HG03103 (cell line): ENCODE measurements at regions not wholly inside any gene's neighbourhood (a gene's known extent, or its start where the extent isn't known, plus 50 kb on each side); places are given as distances from the start of the nearest gene placed in this dataset.

ENCODE experiments used
- ATAC-seq: cut with Tn5 transposase; IDR thresholded peaks from one replicate; pipeline ENCODE4 v1.9.1; 2021; ENCODE audit warnings: low read depth; ENCODE audit not compliant: unreplicated experiment

DNA sequence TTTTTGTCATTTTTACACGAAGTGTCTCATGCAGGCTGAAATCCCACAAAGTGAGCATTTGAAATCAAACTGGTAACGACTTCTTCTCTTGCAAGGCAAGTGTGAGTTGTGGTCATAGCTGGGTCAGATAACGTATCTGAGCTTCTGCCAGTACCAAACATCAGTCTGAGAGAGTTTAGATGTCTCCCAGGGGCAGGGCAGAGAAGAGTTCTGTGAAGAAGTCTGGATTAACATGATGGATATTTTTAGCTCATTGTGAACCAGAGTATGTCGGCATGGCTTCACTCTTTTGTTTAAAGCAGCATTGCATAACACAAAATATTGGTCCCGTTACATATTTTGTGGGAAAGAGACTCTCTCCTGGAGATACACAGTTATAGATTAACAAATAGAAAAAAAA lies 655.5 kb upstream of the KLHL29 start:
- ATAC-seq = no peak

GRCh38 chr2:22734373-22735045 lies 650.5 kb upstream of the KLHL29 start:
- ATAC-seq = no peak

DNA sequence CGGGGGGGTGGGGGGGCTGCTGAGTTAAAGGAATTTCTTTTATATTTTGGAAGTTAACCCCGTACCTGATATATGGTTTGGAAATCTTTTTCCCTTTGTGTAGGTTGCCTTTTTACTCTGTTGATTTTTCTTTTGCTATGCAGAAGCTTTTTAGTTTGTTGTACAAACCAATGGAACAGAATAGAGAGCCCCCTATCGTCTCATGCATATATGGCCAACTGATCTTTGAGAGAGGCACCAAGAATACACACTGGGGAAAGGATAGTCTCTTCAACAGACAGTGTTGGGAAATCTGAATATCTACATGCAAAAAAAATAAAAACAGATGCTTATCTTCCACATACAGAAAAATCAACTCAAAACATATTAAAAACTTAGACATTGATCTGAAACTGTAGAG lies 647.8 kb upstream of the KLHL29 start:
- ATAC-seq = no peak

GRCh38 chr2:22741216-22741615 lies 643.8 kb upstream of the KLHL29 start:
- no peak for ATAC-seq

DNA sequence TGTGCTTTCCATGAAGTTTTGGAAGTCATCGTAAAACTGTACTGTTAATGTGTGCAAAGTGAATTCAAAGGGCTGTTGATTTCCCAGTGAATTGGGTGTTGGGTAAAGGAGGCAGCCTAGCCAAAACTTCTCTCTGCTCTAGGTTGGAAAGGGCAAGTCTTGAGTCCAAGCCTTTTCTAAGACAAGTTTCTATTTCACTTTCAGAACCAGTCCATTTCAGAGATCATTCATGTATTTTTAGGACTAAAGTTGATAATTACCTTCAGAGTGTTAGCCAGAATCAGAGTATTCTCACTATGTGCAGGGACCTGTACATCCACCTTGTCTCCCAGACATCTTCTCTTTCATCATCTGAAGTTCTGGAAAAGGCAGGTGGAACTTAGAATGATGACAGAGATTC lies 636.1 kb upstream of the KLHL29 start:
- ATAC-seq = no peak

GRCh38 chr2:22753476-22753875 lies 631.5 kb upstream of the KLHL29 start:
- no peak for ATAC-seq

GRCh38 chr2:22756276-22757043 lies 628.5 kb upstream of the KLHL29 start:
- ATAC-seq = no peak

DNA sequence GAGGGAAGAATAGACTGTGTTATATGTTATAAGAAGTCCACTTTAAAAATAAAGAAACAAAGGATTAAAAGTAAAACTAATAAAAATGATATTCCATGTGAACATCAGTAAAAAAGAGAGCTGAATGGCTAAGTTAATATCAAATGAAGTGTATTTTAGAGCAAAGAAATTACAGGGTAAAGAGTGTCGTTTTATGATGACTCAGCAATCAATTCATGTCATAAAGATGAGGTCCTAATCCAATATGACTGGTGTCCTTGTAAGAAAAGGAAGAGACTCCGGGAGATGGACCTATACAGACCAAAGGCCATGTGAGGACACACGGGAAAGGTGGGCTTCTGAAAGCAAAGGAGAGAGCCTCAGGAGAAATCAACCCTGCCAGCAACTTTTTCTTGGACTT lies 615.5 kb upstream of the KLHL29 start:
- no peak for ATAC-seq

- no peak for ATAC-seq
Measured at GRCh38 chr2:22784566-22784965, 600.4 kb upstream of the KLHL29 start.

- ATAC-seq = no peak
Measured at GRCh38 chr2:22786817-22787216, 598.2 kb upstream of the KLHL29 start.

DNA sequence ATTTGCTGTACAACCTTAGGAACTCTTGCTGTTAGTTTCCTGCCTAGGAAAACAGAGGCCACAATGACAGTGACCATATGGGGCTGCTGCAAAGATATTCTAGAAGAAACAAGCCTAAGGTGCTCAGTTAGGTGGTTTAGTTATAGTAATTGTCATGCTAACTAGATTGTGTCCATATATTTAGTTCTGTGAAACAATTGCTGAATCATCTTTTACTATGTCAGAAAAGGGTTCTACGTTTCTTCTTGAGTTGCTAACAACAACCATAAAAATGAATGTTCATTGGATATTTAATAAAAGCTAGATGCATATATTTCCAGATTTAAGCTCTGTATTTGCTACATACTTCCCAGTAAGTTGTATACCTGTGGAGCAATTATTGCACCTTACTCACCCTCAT lies 597.2 kb upstream of the KLHL29 start:
- ATAC-seq = no peak

DNA sequence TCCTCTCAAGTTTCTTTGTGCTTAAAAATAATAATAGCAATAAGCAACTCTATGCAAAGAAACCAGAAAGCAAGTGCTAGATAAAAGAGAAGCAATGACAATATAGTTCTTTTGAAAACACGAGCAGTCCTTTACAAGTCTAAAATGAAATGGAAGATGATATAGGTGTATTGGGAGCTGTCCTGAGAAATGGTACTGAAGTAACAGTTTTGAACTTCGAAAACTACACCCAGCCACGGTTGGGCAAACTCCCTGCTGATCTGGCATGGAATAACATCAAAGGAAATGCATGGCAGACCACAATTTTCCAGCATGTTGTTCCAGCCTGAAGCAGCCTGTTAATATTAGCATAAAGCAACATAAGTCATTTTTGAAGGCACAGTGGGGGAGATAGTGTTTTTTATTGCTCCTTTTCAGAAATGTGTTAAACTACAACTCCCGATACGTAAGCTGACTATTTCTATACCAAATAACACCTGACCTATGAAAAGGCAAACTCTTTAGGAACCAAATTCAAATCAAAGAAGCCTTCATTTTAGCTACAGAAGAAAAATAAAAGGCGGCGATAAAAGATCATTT lies 596.1 kb upstream of the KLHL29 start:
- ATAC-seq = no peak

- ATAC-seq = no peak
Measured at GRCh38 chr2:22795287-22795866, 589.6 kb upstream of the KLHL29 start.

- ATAC-seq = no peak
Measured at GRCh38 chr2:22798386-22798785, 586.6 kb upstream of the KLHL29 start.

GRCh38 chr2:22800412-22800811 lies 584.6 kb upstream of the KLHL29 start:
- ATAC-seq = no peak

GRCh38 chr2:22801071-22801470 lies 583.9 kb upstream of the KLHL29 start:
- ATAC-seq = no peak

DNA sequence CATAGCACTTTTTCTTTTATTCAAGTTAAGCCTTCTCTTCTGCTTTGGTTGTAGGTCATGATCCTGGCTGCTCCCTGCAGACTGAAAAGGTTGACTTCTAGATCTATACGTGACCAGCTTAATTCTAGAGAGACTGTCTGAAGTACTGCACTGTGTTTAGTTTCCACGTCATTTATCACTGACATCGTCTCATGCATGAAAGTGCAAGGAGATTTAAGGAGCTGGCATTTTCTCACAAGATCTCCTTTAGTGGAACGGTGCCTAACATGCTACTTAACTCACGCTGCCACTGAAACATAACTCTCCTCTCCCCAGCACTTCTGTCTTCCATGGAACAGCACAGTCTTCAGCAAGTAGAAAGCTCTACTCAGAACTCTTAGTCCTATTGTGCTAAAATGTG lies 583.0 kb upstream of the KLHL29 start:
- ATAC-seq = no peak

- no peak for ATAC-seq
Measured at GRCh38 chr2:22807872-22808271, 577.1 kb upstream of the KLHL29 start.

- ATAC-seq = no peak
Measured at GRCh38 chr2:22810602-22811001, 574.4 kb upstream of the KLHL29 start.

GRCh38 chr2:22812065-22812680 lies 572.8 kb upstream of the KLHL29 start:
- no peak for ATAC-seq

- ATAC-seq = no peak
Measured at GRCh38 chr2:22817197-22817596, 567.8 kb upstream of the KLHL29 start.
